Embryonic facial prominence (tissue), 1 donor: ENCODE measurements at regions not wholly inside any gene's neighbourhood (a gene's known extent, or its start where the extent isn't known, plus 50 kb on each side); places are given as distances from the start of the nearest gene placed in this dataset.

Source experiments
- DNase-seq: peaks from one replicate; pipeline ENCODE4 v3.0.0-alpha.2; 2016; ENCODE audit errors: extremely low spot score

DNA sequence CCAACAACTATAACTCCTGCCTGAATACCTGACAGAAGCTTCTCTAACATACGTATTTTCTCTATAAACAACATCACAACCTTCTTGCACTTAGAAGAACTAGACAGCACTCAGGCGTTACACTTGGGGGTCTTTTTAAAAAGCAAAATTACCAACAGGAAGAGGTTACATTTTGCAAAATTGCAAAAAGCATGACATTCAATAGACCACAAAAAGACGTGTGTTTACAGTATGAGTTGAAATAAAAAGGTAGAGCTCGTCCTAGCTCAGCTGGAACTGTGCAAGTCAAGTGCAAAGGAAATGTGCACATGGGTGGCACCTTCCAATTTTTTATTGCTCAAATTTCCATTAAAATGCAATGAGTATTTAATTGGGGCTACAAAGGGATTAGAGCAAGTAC, 375.2 kb upstream of the HSFY2 start:
- no peak for DNase-seq

DNA sequence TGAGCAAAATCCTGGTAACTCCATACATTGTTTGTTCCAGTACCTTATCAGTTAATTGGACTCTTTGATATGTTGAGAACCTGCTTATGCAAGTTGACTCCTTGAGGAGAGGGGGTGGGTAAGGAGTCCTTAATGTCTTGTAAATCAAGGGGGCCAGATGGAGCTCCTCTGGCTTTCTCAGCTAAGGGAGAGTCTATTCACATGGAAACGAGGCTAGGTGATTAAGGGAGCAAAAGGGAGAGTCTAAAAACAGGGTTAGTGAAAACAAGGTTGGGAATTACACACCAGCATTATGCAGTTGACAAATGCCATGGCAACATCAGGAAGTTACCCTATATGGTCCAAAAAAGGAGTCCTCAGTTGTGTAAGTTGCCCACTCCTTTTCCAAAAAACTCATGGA, 372.8 kb upstream of the HSFY2 start:
- DNase-seq: no peak

DNA sequence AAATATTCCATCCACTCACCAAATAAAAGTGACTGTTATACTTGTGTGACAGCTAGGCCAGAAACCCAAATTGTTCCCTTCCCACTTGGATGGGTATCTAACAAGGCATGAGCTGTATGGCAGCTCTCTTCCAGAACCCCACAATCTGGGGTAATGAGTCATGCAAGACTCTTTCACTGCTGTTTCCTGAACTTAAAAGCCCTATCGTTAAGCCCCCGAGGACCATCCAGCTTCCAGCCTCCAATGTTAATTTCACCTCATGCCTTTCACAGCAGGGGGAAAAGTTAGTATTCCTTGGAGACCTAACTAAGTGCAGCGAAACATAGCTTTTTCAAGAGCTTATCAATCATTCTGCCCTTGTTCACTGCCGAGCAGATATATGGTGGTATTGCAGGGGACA, 368.6 kb upstream of the HSFY2 start:
- DNase-seq: no peak

DNA sequence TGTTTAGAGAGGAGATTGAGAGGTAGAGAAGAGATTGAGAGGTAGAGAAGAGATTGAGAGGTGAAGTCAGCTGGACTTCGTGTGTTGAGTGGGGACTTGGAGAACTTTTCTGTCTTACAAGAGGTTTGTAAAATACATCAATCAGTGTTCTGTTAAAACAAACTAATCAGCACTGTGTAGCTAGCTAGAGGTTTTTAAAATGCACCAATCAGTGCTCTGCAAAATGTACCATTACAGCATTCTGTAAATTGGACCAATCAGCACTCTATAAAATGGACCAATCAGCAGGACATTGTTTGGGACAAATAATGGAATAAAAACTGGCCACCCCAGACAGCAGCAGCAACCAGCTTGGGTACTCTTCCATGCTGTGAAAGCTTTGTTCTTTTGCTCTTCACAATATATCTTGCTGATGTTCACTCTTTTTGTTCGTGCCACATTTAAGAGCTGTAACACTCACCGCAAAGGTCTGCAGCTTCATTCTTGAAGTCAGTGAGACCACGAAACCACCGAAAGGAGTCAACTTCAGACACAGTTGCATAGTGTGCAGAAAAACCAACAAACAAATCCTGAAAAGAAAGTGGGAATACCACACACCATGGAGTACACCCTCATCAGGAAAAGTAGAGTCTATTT, 366.9 kb upstream of the HSFY2 start:
- no peak for DNase-seq

DNA sequence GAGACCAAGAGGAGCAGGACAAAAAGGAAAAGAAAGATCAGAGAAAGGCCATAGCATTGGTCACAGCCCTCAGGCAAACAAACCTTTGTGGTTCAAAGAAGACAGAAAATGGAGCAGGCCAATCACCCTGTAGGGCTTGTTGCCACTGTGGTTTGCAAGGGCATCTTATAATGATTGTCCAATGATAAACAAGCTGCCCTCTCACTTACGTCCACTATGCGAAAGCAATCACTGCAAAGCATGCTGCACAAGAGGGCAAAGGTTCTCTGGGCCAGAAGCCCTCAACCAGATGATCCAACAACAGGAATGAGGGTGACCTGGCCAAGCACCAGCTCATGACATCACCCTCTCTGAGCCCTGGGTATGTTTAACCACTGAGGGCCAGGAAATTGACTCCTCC, 360.9 kb upstream of the HSFY2 start:
- DNase-seq: no peak

DNA sequence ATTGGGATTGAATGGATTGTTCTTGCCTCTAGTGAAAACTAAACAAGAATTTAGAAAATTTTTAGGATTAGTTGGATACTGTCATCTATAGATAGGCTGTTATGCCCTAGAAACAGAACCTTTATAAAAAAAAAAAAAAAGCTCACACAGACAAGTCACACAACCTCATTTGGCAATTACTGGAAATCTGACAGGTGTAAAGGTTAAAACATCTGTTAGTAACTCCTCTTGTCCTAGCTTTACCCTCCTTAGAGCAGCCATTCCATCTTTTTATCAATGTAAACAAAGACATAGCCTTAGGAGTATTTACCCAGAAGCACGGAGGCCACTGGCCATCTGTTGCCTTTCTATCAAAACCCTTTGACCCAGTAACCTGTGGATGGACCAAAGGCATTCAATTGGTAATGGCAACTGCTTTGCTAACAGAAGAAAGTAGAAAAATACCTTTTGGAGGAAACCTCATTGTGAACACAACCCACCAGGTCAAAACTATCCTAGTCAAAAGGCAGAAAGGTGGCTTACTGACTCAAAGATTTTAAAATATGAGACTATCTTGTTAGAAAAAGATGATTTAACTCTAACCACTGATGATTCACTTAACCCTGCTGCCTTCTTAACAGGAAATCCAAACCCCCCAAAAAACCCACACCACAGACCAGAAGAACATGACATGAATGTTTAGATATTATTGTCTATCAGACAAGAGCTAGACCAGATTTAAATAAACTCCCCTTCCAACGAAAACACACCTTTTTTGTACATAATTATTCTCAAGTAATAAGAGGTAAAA, 357.2 kb upstream of the HSFY2 start:
- no peak for DNase-seq

DNA sequence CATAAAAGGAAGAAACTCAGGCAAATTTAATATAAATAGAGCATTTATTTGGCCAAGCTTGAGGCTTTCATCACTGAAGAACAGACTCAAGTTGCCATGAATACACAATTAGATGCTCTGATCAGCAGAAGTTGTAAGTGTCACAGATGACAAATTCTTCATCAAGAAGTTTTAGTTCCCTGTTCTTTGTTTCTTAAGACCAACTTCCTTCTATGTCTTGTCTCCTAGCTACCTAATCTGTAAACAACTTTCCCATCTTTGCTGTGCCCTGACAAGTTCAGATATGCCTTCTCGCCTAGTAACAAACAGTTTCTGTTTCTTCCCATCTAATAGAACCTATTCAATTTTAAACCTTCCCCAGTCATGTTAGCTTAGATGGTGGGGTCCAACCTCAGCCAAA, 353.4 kb upstream of the HSFY2 start:
- no peak for DNase-seq

DNA sequence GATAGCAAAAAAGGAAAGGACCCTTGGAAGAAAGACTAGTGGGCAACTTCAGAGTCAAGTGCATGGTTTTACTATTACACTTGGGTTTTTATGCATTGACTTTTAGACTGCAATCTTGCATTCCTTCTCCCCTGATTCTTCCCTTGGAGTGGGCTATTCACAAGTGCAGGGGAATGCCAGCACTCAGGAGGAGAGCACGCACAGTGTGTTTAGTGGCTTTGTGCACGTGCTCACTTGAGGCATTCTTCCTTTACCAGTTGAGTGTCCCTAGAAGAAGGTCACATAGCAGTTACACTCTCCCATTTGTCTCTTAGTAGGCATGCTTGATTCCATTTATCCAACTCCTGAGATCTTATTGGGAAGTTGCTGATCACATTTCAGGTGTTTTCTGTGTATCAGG, 351.1 kb upstream of the HSFY2 start:
- no peak for DNase-seq

DNA sequence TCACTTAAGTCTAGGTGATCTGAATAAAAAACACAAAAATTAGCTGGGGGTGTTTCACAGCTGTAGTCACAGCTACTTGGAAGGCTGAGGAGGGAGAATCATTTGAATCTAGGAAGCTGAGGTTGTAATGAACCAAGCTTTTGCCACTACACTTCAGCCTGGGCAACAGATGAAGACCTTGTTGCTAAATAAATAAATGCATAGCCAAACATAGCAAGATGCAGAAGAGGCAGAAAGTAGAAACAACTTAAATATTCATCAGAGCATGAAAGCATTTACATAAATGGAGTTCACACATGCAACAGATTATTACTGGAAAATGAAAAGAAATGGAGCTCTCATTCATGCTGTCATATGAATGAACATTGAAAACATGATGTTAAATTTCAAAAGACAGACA, 348.9 kb upstream of the HSFY2 start:
- DNase-seq: no peak

DNA sequence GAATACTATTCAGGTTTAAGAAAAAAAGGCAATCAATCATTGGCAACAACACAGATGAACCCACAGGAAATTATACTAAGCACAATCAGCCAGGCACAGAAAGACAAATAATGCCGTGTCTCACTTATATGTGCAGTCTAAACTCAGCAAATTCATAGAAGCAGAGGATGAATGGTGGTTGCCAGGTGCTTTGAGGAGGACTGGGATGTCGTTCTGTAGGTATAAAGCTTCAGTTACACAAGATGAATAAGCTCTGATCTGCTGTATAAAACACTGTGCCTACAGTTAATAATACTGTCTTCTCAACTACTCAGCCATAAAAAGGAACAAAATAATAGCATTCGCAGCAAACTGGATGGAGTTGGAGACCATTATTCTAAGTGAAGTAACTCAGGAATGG, 324.8 kb upstream of the HSFY2 start:
- DNase-seq: no peak

DNA sequence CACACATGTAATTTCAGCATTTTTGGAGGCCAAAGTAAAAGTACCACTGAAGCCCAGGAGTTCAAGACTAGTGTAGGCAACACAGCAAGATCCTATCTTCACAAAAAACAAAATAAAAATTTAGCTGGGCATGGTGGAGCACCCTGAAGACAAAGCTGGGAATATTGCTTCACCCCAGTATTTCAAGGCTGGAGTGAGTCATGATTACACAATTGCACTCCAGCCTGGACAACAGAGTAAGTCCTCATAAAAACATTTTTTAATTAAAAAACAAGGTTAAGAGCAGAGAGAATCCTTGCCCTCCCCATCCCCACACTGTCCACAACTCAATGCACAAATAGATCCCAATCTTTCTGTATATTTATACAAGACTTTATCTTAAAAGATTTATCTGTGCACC, 321.9 kb upstream of the HSFY2 start:
- DNase-seq: no peak

DNA sequence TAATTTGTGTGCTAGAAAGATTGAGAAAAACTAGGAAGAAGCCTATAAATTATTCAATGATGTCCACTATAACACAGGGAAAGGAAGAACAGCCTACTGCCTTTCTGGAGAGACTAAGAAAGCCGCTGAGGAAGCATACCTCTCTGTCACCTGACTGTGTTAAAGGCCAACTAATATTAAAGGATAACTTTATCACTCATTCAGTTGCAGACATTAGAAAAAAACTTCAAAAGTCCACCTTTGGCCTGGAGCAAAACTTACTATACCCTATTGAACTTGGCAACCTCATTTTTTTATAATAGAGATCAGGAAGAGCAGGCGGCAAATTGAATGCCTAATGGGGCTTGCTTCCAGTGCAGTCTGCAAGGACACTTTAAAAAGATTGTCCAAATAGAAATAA, 309.5 kb upstream of the HSFY2 start:
- DNase-seq: no peak

DNA sequence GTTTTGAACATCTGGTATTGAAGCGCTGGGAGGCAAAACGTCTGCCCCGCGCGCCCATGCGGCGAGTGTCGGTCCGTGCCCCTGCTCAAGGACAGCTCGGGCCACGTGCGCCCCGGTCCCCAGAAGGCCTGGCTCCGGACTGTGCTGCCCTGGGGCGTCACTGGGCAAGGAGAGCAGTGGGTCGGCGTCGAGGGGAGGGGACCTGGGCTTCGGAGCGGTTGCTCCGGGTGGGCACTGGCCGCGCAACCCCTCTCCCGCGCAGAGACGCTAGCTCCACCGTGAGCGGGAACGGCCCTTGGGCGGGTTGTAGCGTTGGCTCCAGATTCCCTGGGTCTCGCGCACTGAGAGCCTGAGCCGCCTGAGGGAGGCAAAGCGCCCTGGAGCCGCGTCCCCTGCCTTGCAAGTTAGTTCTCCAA, 304.2 kb upstream of the HSFY2 start:
- no peak for DNase-seq

DNA sequence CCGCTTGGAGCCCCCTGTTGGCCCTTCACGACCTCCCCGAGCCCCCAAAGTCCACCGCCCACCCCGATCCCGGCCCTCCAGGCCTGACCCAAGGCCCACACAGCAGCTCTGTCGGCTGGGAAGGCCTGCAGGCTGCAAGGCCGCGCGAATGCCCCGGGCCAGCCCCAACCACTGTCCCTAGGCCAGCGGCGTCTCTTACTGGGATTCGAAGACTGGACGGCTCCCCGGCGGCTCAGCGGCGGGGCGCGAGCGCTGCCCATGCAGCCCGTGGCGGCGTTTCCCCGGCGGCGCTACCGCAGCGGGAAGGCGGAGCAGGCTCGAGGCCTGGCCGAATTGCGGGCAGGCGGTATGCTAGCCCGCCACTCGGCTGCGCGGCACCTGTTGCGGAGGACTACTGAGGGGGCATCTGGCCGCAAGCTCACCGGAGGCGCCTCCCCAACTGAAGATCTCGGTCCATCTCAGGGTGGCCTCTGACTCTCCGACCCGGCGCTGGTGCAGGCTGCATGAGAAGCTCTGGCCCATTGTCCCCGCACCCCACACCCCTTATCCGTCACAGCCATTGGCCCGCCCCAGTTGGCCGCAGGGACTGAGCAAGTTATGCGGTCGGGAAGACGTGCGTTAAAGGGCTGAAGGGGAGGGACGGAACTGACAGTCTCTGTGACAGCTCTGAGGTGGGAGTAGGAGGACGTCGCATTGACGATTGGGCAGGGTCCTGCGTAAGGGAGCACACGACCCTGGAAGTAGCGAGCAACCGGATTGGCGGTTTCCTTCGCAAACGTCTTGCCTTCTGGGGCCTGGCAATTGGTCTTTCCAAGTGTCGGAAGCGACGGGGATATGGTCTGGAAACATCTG, 303.5 kb upstream of the HSFY2 start:
- peak; percentile 53 for DNase-seq

DNA sequence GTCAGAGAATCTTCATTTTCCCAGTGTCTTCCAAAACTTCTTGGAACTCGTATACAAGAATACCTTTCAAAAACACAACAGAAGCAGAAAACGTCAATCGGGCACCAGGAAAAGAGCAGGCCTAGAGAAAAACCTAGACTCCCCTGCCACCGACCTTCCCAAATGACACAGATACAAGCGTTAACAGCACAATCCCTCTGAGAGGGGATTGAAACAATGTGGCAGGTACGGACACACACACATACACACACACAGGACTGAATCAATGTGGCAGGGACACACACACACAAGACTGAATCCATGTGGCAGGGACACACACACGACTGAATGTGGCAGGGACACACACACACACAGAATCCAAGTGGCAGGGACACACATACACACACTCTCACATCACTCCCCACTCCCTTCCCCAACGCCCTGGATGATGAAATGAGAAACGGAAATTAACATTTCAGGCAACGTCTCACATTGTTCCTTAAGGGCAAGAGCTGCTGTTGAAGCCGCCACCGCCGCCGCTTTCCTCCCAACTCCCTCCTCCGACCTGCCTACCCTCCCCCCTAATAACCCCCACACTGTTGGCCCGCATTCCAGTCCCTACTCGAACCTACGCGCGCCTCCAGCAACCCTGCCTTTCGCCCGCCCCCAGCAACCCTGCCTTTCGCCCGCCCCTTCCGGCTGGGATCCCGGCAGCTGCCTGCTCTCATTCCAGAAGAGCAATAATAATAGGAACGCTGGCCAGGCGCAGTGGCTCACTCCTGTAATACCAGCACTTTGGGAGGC, 302.1 kb upstream of the HSFY2 start:
- peak; percentile 30 for DNase-seq

DNA sequence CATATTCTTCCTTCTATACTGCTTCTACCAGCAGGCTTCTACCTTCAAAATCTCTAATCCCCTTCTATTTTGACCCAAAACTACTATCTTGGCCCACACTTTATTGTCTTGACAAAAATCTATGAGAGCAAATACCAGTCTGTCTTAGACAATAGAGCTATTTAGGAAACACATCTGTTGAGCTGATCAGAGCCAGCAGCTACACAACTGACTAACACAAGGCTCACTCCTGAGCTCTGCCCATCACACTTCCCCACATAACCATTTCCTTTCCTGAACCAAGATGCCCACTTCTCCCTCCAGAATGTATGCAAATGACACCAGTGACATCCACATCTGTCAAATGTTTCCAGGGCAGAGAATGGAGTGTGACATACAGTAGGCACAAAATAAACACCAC, 293.9 kb upstream of the HSFY2 start:
- no peak for DNase-seq

DNA sequence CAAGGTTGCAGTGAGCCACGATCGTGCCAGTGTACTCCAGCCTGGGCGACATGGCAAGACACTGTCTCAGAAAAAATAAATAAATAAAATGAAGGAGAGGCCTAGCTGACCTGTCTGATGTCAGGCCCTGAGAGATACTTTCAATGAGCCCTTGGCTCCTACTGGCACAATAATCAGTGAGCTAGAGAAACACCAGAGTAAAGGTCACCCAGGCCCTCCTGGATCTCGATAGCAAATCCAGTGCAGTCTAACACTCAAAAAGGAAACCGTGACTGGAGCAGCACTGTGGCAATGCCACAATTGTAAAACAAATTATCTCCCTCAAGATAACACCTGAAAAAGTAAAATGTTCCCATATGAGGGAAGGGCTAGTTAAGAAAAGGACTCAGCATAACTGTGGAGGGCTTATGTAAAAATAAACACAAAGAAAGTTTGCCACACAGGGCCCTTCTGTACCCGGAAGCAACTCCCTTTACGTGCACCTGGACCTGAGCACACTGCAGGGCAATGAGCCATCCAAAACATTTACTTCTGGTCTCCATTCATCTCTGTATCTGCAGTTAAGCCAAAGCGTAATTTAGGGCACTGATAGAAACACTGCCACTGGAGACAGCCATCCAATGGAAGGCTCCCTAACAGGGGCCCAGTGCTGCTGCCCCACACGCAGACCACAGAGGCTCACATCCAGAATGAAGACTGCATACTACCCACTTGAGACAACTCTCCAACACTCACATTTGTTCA, 293.1 kb upstream of the HSFY2 start:
- DNase-seq: no peak

DNA sequence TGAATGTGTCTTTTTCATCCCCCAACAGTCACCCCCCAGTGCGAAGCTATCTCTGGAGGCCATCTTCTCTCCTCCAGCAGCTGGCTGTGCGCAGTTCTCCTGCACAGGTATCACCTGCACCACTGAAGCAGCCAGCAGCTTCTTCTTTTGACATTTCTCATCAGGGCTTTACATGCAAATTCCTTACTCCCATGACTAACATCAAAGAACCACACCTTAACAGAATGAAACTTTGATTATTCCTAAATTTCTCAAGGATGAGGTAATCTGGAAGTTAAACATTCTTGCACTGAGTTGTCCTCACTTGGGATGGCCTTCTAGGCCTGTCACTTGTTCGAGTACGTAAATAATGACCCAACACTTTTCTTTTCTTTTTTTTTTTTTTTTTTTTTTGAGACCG, 291.6 kb upstream of the HSFY2 start:
- no peak for DNase-seq

DNA sequence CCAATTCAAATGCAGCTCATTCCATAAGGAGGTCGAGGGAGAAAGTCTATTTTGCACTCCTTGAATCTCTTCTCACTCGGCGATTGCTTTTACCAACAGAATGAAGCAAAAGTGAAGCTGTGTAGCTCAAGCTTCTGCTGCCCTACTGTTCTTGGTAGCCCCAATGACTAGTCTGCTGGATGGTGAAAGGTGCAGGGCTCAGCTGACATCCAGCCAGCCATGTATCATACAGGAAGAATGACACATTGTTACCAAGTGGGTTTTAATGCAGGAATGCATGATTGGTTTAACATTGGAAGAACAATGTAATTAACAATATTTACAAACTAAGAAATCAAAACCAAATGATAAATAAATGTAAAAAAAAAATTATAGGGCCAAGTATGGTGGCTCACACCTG, 286.2 kb upstream of the HSFY2 start:
- no peak for DNase-seq

DNA sequence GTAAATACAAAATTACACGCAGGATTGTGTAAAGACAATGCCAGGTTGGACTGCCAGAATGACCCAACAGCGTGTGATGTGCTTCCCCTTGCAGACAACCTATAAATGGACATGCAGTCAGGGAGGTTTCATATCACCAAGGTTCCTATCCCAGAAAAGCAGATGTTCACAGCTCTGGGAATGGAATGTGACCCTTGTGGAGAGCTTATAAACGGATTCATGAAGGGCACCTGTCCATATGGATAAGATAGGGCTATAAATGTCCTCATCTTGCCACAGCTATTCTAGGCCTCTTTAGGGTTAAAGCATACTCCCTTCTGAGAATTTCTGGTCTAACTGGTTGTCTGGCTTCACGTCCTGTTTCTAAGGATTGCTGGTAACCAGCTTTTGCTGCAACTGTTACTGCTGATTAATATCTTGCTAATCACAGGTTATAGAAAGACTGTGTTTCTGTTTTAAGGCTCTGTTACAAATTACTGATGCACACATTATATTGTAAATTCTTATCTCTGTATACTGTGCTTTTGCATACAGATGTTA, 285.4 kb upstream of the HSFY2 start:
- DNase-seq: no peak

DNA sequence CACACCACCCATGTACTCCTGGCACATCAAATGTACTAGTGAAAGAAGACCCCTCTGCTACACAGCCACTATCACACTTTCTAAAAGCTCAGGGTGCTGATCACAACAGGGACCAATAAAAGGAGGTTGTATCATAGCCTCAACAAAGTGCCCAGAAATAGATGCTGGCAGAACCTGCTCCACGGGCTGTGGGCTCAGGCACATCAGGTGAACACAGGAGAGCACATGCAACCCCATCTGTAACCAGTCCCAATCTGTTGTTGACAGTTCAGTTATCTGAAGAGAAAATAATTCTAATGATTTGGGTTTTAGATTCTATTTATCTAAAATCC, 282.6 kb upstream of the HSFY2 start:
- no peak for DNase-seq
